GM12892 (cell line): ENCODE measurements at regions not wholly inside any gene's neighbourhood (a gene's known extent, or its start where the extent isn't known, plus 50 kb on each side); places are given as distances from the start of the nearest gene placed in this dataset.

Experiments
- POLR2A ChIP-seq: IDR thresholded peaks from 2 replicates; pipeline ENCODE4 v1.6.1; 2011; ENCODE audit warnings: low read depth, low read length, control low read depth
- POLR2AphosphoS5 ChIP-seq: IDR thresholded peaks from 2 replicates; pipeline ENCODE4 v1.6.1; 2011; ENCODE audit warnings: low read depth, low read length, control low read depth

- TF ChIP-seq POLR2AphosphoS5, result no peak
- no peak for TF ChIP-seq POLR2A
These were observed 53.7 kb upstream of the NPAS2 start for GRCh38 chr2:100766256-100766655.
